ENCODE measurements at regions not wholly inside any gene's neighbourhood (a gene's known extent, or its start where the extent isn't known, plus 50 kb on each side); places are given as distances from the start of the nearest gene placed in this dataset.

DNA sequence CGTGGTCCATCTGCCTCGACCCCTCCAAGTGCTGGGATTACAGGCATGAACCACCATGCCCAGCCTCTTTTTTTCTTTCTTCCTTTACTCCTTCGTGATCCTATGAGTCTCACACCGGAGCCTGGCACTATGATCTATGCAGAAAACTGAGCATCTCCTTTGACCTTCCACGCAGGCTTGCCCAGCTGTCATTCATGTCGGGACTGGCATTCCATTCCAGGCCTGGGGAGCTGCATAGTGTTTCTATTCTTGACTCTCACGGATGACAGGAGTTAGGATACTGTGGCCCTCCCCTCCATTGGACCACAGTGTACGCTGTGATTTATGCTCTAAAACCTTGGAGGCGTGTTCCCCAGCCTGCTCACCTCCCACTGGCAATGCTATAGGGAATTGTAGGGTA lies 611.8 kb downstream of the BRD1 start:
- intact Hi-C loops (cut with DNase I): no loop called here
- DNase-seq (no peak), ATAC-seq (ENCODE audit: poor library complexity) (no peak)

DNA sequence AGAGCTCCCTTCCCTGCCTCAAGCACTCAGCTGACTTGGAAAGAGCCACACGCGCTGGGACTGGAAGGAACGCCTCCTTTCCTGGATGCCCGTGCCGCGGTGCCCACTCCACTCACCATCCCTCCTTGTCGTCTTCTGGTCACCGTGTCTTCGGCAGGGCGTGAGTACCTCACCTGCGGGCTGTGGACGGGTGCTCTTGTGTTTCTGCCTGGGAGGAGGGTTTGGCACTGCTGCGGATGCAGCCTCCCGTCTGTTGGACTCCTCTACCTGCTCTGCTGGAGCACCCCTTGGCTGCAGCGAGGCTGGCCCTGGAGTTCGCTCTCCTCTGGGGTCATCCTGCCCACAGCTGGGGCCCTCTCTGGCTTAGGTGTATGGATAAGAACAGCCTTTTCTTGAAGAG lies 612.7 kb downstream of the BRD1 start:
- DNase-seq (no peak), ATAC-seq (ENCODE audit: poor library complexity) (no peak)
- intact Hi-C loops (cut with DNase I): no loop called here

DNA sequence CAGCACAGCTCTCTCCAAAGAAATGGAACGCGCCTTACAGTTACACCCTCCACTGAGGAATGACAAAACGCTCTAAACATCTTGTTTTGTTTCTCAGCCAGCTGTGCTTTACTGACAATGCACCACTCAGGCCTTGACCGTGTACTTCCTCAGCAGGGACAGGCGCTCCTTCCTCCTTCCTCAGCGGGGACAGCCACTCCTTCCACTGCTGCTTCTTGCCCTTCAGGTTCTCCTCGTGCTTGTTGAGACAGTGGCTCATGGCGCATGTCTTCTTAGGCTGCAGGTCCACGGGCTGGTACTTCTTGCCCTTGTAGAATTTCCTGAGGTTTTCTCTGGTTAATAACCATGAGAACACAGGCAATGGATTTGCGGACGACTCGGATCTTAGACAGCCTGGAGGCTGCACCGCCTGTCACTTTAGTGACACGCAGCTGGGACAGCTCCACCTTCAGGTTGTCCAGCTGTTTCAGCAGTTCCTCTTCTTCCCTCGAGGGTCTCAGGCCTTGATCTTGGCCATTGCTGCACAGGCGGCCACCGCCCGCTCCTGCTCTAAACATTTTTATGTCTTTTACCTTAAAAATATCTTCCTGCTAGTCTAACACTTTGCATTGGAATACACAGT lies 613.8 kb downstream of the BRD1 start:
- DNase-seq: no peak
- intact Hi-C loops (cut with DNase I): no loop called here
- ATAC-seq (ENCODE audit: poor library complexity): no peak

DNA sequence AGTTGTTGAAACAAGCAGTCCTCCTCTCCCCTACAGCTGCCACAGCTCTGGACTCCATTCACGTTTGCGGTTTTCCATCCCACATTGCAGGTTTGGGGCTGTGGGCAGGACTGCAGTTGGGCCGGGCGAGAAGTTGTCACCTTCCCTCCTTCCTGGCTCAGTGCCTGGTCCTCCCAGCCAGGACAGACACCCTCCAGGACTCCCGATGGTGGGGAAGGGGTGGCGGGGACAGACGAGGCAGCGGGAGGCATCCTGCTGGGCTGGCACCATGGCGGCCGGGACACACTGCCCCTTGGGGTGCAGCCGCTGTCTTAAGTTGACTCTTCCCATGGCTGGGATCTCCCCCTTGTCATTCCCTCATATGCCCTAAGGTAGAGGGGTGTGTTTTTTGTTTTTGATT lies 615.2 kb downstream of the BRD1 start:
- DNase-seq (no peak), ATAC-seq (ENCODE audit: poor library complexity) (no peak)

DNA sequence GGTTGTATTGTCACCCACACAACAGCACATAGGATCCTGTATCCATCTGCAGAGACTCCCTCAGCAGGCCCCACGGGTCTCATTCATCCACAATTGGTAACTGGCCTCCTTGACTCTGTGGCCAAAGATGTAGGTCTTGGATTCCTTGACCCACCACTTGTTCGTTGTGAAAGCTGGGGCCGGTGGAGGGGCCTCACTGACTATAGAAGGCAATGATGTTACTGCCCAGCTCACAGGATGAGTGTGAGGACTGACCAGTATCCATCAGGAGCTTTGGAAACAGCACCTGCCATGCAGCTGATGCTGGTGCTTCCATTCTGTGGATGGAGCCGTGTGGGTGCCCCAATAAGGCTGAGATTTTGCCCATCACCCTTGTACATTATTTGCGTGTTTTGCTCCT lies 615.7 kb downstream of the BRD1 start:
- intact Hi-C loops (cut with DNase I): no loop called here

More for the DNA sequence above, 615.2 kb downstream of the BRD1 start:
- intact Hi-C loops (cut with DNase I): no loop called here

DNA sequence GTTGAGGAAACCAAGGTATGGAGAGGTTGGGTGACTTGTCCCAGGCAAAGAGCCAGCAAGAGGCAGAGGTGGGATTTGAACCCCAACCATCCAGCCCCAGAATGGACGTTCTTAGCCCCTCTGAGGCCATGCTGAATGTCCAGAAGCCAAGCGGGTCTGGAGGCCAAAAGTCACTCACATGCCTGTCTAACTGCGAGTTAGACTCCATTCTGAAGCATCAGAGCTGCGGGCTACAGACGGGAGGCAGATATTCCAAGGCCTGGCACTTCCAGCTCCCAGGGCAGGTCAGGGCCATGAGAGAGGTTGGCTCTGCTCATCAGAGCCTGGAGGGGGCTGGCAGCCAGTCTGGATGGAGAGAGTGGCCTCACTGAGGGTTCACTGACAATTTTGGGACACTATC lies 616.5 kb downstream of the BRD1 start:
- ATAC-seq (ENCODE audit: poor library complexity): no peak
- no peak for DNase-seq
- intact Hi-C loops (cut with DNase I): no loop called here

More for the DNA sequence above, 615.7 kb downstream of the BRD1 start:
- no peak for ATAC-seq (ENCODE audit: poor library complexity)
- no peak for DNase-seq

DNA sequence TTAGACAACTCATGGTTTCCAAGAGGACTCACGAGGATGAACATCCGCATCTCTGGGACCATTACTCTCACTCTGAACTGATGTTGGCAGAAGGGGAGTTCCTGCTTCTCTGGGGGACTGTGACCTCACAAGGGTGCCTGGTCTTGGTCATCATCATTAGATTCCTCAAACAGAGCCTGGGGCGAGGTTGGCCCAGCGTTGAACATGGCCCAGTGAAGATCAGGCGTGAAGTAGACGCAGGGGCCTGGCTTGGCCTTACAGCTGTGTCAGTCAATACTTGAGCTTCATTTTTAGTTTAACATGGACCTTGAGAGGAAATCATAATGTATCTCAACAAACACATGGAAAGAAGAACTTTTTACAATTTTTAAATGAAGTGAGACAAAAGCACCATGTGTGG lies 617.1 kb downstream of the BRD1 start:
- no peak for DNase-seq
- intact Hi-C loops (cut with DNase I): no loop called here
- ATAC-seq (ENCODE audit: poor library complexity): no peak

DNA sequence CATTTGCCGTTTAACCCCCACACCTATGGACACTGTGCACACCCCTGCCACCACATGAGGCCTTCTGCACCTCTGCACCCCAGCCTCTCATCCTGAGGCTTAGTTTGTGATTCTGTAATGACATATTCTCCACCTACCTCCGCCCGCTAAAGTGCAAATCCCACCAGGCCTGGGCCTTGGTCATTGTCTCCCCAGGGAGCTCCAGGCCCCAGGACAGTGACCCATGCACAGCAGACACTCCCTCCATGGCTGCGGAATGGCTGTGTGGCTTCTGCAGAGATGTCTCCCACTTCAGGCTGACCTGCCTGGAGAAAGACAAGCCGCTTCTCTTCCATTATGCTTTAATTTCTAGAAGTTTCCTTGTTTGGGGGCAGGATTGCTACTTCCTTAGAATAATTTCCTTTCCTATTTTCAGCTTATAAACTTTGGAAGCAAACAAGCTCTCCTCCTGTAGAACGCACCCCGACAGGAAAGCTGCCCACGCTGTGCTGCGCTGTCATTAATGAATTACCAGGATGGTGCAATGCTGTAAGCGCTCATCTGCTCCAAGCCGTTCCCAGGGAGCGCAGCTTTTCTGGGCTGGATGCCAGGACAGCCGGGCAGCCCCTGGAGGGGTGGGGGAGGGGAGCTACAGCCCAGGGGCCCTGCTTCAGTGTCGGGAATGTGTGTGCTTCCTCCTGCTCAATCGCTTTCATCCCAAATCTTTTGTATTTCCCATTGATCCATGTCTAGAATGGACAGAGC lies 618.0 kb downstream of the BRD1 start:
- DNase-seq (no peak), ATAC-seq (ENCODE audit: poor library complexity) (no peak)
- intact Hi-C loops (cut with DNase I): no loop called here

DNA sequence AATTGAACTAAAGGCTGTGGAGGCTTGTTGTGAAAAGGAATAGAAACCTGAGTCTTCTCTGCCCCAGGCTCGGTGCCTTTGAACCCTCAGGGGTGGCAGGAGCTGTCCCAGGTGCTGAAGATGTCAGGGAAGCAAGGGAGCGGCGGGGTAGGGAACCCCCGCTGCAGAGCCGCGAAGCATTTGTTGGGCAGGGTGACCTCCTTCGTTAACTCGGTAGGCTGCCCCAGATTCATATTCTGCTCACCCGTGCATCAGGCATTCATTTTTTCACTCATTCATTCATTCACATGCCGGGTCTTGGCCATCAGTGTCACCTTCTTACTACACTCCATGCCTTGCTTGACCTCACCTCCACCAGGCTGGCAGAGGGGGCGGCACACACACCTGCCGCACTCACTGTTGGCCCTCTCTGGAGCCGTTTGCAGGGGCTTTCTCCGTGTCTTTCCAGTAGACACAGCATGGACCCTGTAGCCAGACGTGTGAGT lies 618.9 kb downstream of the BRD1 start:
- ATAC-seq (ENCODE audit: poor library complexity): no peak
- DNase-seq: no peak
- intact Hi-C loops (cut with DNase I): no loop called here

DNA sequence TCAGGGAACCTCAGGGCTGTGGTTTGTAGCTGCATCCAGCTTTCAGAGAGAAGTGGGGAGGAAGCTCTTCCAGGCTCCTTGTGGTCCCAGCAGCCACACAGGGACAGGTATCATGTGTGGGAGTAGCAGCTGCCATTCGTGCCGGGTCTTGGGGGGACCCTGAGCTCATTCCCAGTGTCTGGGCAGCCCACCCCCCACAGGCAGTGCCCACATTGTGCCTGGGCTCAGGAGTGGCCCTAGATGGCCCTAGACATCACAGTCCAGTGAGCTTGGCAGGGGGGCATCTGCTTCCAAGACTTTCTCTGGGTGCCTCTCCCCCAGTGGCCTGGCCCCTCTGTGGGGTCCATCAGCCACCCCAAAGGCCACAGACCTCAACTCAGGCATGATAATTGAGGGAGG lies 619.7 kb downstream of the BRD1 start:
- intact Hi-C loops (cut with DNase I): no loop called here
- DNase-seq (no peak), ATAC-seq (ENCODE audit: poor library complexity) (no peak)

DNA sequence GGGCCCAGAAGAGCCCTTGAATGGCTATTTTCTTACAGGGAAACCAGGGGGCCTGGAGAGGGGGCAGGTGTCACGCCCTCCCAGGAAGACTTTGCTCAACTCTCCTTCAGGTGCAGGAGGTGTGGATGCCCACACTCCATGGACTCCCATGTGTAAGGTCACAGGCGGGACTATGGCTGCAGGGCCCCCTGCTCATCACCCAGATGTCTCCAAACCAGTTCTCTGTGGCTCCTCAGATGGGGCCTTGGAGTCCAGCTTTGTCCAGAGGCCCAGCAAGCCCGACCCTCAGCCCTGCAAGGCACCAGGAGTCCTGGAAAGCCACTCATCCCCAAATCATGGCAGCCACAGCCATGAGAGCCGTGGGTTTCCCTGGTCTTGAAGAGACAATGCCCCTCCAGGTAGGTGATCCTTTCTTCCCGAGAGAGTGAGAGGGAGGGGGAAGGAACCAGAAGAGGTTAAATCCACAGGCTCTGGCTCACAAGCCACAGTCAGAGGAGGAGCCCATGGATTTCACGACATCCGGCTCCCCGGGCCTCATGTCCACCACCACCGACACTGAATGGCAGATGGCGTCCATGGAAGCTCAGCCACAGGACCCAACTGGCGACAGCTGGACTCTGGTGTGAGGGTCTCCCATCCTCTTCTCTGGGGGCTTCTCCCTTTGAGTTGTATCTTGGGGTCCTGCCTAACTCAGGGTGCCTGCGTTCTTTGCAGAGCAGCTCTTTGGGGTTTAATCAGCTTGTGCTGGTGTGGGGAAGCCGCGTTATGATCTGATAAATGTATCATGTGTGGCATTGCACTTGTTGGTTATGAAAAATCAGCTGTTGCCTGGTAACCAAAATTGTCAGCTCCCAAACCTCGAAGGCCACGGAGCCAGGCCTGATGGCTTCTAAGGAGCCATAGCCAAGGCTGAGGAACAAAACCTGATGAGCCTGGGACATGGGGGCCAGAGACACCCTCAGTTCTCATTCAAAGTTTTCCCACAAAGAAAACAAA lies 620.4 kb downstream of the BRD1 start:
- intact Hi-C loops (cut with DNase I): no loop called here
- ATAC-seq (ENCODE audit: poor library complexity): no peak

DNA sequence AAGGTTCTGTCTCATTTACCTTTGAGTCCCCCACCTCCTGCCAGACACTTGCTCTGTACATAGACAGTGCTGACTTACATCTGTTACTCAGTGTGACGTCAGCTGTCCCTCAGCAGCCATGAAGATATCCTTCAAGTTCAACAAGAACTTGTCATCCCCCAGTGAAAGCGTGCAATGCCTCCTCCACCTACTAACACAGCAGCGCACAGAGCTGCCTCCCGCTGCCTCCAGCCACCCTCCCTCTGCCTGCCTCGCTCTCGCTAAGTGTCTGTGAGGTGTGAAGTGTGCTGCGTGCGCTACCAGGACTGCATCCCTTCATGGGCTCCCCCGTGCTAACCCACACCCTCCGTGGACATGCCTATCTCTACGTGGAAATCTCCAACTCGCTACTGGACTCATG lies 621.4 kb downstream of the BRD1 start:
- ATAC-seq (ENCODE audit: poor library complexity) (no peak), DNase-seq (no peak)
- intact Hi-C loops (cut with DNase I): no loop called here

More for the DNA sequence above, 620.4 kb downstream of the BRD1 start:
- DNase-seq: no peak

DNA sequence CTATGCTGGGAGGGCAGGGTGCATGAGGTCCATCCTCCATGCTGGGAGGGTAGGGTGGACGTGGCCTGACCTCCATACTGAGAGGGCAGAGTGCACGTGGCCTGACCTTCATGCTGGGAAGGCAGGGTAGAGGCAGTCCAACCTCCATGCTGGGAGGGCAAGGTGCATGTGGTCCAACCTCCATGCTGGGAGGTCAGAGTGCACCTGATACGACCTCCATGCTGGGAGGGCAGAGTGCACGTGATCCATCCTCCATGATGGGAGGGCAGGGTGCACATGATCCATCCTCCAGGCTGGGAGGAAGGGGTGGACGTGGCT lies 622.2 kb downstream of the BRD1 start:
- intact Hi-C loops (cut with DNase I): no loop called here

DNA sequence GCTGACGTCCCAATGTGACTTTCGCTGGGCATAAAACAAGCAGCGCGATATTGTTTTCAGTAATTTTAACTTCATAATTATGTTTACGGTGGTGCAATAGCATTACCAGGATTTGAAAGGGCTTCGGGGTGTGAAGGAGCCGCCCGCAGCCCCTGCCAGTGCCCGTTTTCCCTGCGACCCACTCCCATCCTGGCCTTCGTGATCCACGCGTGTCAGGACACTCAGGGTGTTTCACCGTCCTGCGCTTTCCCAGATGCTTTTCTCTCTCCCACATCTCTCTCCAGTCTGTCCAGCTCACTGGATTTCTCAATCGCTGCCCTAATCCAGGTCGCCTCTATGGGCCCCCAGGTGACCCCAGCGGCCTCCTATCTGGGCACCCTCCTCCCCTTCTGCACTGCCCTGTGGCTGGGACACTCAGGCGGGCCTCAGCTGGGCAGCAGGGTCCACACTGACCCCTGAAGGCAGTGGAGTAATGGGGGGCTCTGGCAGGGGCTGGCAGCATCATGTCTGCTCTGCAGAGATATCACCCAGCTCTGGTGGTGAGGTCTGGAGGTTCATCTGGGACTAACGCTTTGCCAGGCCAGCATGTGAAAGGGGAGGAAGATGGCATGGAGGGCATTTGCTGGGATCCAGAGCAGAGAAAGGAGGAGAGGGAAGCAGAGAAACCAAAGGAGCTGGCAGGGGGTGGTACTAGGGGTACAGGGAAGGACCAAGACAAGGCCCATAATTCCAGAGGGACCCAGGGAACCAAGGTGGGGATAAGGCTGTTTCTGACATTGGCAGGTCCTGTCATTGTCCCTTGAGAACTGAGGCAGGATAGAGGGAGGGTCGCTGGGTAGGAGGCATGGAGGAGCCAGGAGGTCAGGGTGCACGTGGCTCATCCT lies 622.8 kb downstream of the BRD1 start:
- ATAC-seq (ENCODE audit: poor library complexity): no peak
- intact Hi-C loops (cut with DNase I): no loop called here
- no peak for DNase-seq

More for the DNA sequence above, 622.2 kb downstream of the BRD1 start:
- DNase-seq (no peak), ATAC-seq (ENCODE audit: poor library complexity) (no peak)

DNA sequence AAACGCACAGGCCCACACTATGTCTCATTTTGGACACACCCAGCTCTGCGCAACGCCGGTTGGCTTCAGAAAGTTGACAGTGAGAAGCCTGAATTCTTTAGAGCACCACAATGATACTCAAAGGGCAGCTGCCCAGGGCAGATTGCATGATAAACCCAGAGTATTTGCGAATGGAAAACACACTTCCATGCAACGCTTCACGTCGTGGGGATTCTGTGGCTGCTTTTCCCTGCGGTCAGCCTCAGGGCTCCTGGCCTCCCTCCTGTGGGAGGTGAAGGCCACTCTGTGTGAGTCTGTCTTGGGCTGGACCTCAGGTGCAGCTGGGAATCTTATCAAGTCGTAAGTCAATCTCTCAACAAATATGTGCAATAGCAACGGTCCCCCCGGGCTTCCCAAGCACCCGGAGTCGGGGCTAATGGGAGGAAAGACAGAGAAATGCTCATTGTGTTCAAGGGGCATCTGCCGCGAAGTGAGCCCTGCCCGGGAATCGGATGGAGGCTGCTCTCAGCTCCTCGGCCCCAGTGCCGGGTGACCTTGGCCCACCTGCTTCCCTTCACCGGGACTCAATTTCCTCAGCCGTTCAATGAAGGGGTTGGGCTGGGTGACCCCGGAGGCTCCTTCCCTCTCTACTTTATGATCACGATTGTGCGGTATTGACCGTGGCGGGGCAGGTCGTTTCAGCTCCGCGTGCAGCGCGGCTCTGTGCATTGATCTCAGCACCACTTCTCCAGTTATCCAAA lies 623.6 kb downstream of the BRD1 start:
- DNase-seq: no peak

DNA sequence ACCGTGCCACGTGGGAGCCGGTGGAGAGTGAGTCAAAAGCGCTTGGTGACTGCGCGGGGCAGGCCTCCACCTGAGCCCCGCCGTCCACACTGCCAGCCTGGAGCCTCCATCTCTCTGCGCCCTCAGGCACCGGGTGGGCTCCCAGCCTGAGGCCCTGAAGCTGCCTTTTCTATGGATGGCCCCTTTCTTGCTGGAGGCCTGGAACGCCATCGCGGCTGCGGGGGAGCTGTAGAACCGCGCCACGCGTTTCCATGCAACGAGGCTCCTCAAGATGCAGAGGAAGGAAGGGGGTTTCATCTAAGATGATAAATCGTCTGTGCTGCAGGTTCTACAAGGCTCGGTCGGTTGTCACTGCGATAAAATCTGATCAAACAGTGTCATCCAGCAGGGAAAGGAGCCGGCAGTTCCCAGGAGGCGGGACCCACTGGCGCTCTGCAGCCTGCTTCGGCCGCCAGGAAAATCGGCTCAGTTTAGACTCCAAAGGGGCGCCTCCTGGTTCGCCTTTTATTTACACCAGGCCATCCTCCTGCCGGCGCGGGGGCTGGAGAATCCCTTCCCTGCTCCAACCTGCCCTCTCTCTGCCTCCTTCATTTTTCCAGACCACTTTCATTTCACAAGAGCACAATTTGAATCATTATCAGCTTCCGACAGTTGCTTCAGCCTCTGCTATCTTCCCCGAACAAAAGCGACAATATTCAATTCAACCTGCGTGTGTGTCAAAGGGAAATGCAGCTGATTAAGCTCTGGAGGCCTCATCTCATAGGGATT lies 624.4 kb downstream of the BRD1 start:
- ATAC-seq (ENCODE audit: poor library complexity) (no peak), DNase-seq (no peak)
- intact Hi-C loops (cut with DNase I): no loop called here

More for the DNA sequence above, 623.6 kb downstream of the BRD1 start:
- intact Hi-C loops (cut with DNase I): no loop called here
- no peak for ATAC-seq (ENCODE audit: poor library complexity)

DNA sequence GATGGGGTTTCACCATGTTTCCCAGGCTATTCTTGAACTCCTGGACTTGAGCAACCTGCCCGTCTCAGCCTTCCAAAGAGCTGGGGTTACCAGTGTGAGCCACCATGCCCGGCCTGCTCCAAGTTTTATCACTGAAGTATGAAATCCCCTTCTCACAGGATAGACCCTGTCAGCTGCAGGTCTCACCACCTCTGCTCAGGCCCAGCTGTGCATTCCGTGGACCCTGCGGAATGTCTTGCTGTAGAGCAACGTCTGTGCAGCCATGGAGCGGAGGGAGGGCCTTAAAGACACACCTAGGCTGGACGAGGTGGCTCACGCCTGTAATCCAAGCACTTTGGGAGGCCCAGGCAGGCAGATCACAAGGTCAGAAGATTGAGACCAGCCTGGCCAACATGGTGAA lies 625.4 kb downstream of the BRD1 start:
- ATAC-seq (ENCODE audit: poor library complexity): no peak
- intact Hi-C loops (cut with DNase I): no loop called here
- no peak for DNase-seq
